Left ventricle myocardium superior (tissue), 1 donor: ENCODE measurements at regions not wholly inside any gene's neighbourhood (a gene's known extent, or its start where the extent isn't known, plus 50 kb on each side); places are given as distances from the start of the nearest gene placed in this dataset.
A peak's percentile ranks its signal among the peaks of the same experiment; 100 is the strongest.
"Not testable (repeated sequence)": the region's sequence is repeated elsewhere in the genome, so short reads cannot be mapped to it uniquely, and the experiment has no call there.

Experiments used
- ATAC-seq: fragments of 200-7000 bp; cut with Tn5 transposase; one replicate; pipeline ENCODE4 v1.9.1; 2020; ENCODE audit warnings: mild to moderate bottlenecking, moderate library complexity
- DNase-seq: peaks from one replicate; pipeline ENCODE4 v3.0.0-alpha.2; 2020
- intact Hi-C: fragments of 100-400 bp; cut with micrococcal nuclease; formaldehyde crosslinking; loops from one replicate; pipeline ENCODE4 v1.11.0; 2022
- donor health status: DM: no; HTN: yes; CAD: no; lungs with severe emphysema.

DNA sequence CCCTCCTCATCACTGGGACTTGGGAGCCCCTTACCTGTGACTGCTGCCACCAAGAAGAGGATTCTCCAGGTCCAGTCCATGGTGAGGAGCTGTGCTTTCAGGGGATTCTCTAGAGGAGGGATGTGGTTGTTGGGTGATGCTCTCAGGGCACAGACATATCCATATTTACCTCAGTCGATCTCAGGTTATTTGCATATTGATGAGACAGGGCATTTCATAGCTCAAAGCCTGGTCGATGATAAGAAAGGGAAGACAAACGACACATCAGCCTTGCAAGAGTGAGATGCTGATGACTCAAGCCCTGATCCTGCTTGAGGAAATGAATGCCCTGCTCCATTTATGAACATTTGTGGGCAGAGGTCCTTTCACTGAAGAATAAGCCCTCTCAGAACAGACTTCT, 981.0 kb downstream of the TMEM121 start:
- intact Hi-C loops = no loop called here
- ATAC-seq (no peak), DNase-seq (no peak)

DNA sequence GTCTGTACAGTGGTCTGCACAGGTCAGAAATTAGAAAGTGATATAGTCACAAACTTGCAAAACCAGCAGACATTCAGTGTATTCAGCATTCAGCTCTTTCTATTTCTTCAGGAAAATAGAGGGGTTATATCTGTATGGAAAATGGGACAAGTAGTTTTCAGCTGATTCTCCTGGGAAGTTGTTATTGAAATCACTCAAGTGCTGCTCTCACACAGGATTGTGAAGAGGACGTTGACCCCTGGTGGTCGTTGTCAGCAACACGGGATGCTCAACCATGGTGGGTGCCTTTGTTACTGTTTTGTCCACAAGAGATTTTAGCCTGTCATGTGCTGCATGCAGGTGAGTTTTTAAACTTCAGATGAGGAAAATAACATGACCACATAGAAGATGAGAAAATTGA, 981.8 kb downstream of the TMEM121 start:
- DNase-seq (no peak), ATAC-seq (no peak)
- intact Hi-C loops = no loop called here

- intact Hi-C loops = no loop called here
- no peak for DNase-seq
- peak; percentile 37 for ATAC-seq
Measured at GRCh38 chr14:106509176-106509575, 982.8 kb downstream of the TMEM121 start.

- ATAC-seq (peak; percentile 67), DNase-seq (no peak)
- intact Hi-C loops = no loop called here
Measured at GRCh38 chr14:106509807-106510206, 983.4 kb downstream of the TMEM121 start.

- intact Hi-C loops = no loop called here
- DNase-seq = no peak
- ATAC-seq = no peak
Measured at GRCh38 chr14:106511006-106511799, 984.8 kb downstream of the TMEM121 start.

GRCh38 chr14:106511800-106512198, 985.4 kb downstream of the TMEM121 start:
- no peak for ATAC-seq
- intact Hi-C loops = no loop called here
- DNase-seq = no peak

DNA sequence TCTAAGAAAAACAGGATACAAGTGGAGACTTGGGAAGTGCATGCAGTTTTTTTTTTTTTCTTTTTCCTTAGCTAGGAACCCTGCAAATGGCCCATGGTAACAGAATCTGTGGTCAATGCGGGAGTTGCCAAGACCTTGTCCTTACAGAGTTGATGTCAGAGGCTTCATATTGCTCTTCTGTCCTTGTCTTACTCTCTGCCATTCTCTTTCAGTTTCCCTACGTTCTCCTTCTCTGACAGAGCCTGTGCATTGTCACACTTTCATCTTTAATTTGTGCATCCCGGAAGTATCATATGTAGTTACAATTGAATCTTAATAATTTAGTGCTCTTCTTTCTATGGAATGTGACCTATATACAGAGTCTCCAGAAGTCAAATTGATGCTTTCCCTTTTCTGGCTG, 986.9 kb downstream of the TMEM121 start:
- DNase-seq (no peak), ATAC-seq (no peak)
- intact Hi-C loops = no loop called here

GRCh38 chr14:106518054-106518943, 991.9 kb downstream of the TMEM121 start:
- DNase-seq = peak; percentile 67
- intact Hi-C loops = no loop called here
- ATAC-seq = no peak

- DNase-seq, ATAC-seq, intact Hi-C loops: not testable (repeated sequence)
Measured at GRCh38 chr14:106522118-106522517, 995.7 kb downstream of the TMEM121 start.

GRCh38 chr14:106522990-106523389, 996.6 kb downstream of the TMEM121 start:
- ATAC-seq (no peak), DNase-seq (no peak)
- intact Hi-C loops = no loop called here

- DNase-seq (no peak), ATAC-seq (no peak)
- intact Hi-C loops = no loop called here
Measured at GRCh38 chr14:106528717-106529116, 1002.3 kb downstream of the TMEM121 start.

GRCh38 chr14:106530031-106530422, 1003.6 kb downstream of the TMEM121 start:
- DNase-seq (no peak), ATAC-seq (no peak)
- intact Hi-C loops = no loop called here

- DNase-seq = no peak
- intact Hi-C loops = no loop called here
- ATAC-seq = no peak
Measured at GRCh38 chr14:106530423-106531107, 1004.2 kb downstream of the TMEM121 start.

GRCh38 chr14:106537597-106537996, 1011.2 kb downstream of the TMEM121 start:
- intact Hi-C loops, DNase-seq, ATAC-seq: not testable (repeated sequence)

DNA sequence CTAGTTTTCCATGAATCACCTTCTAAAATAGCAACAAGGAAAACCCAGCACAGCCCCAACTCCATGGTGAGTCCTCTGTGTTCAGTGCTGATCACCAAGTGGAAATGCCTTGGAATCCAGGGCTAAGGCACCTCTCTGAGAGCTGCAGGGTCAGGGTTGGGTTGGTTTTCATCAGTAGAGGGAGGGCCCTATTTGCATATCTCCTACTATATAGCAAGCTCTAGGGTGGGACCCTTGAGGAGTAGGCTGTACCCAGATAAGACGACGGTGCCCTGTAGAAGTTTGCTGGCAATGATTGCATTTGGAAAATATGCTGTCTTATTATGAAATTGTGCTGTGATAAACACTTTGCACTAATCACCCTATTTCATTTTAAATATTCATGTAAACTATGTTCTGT, 1011.8 kb downstream of the TMEM121 start:
- intact Hi-C loops = no loop called here
- DNase-seq (no peak), ATAC-seq (no peak)

GRCh38 chr14:106547735-106548434, 1021.5 kb downstream of the TMEM121 start:
- ATAC-seq (no peak), DNase-seq (no peak)
- intact Hi-C loops = no loop called here

DNA sequence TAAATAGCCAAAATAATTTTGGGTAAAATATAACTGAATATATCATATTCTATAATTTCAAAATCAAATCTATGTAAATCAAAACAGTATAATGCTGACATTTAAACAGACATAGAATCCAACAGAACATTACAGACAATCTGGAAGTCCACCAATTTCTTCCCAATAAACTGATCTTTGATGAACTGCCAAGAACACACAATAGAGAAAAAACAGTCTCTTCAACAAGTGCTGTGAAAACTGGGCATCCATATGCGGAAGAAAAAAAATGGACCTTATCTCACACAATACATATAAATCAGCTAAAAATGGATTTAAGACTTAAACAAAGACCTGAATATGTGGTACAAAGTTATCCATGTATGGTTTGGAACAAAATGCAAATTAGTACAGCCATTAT, 1022.7 kb downstream of the TMEM121 start:
- intact Hi-C loops = no loop called here
- ATAC-seq (no peak), DNase-seq (no peak)

- intact Hi-C loops = no loop called here
- DNase-seq (no peak), ATAC-seq (no peak)
Measured at GRCh38 chr14:106551265-106551664, 1024.9 kb downstream of the TMEM121 start.

DNA sequence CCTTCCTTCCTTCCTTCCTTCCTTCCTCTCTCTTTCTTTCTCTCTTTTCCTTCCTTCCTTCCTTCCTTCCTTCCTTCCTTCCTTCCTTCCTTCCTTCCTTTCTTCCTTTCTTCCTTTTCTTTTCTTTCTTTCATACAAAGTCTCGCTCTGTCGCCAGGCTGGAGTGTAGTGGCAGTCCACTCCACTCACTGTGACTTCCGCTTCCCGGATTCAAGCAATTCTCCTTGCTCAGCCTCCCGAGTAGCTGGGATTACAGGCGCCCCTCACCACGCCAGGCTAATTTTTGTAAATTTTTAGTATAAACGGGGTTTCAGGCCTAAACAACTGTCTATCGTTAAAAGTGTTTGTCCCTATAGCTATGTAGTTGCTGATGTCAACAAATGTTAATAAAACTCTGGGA, 1029.8 kb downstream of the TMEM121 start:
- ATAC-seq, DNase-seq, intact Hi-C loops: not testable (repeated sequence)
